HG03432 (cell line): ENCODE measurements at regions not wholly inside any gene's neighbourhood (a gene's known extent, or its start where the extent isn't known, plus 50 kb on each side); places are given as distances from the start of the nearest gene placed in this dataset.

Experiments used
- ATAC-seq: cut with Tn5 transposase; IDR thresholded peaks from one replicate; pipeline ENCODE4 v1.9.1; 2021; ENCODE audit warnings: mild to moderate bottlenecking, moderate library complexity; ENCODE audit not compliant: unreplicated experiment

- no peak for ATAC-seq
Measured at GRCh38 chr1:199976496-199977144, 50.9 kb upstream of the NR5A2 start.
